ENCODE measurements at regions not wholly inside any gene's neighbourhood (a gene's known extent, or its start where the extent isn't known, plus 50 kb on each side); places are given as distances from the start of the nearest gene placed in this dataset.

GRCh38 chr10:2919016-2919415 is 148.3 kb upstream of the PFKP start:
- no peak for DNase-seq (ENCODE audit: low read depth)
- no peak for TF ChIP-seq CTCF (IDR thresholded peaks at IDR 0.05; ENCODE audit: insufficient read depth, low read depth, low read length, missing control alignments)
- no peak overlapping the region for H3K4me3 ChIP-seq (ENCODE audit: low read length)

GRCh38 chr10:2918489-2918888 is 148.9 kb upstream of the PFKP start:
- DNase-seq (ENCODE audit: low read depth): no peak
- H3K4me3 ChIP-seq (ENCODE audit: low read length): no peak overlapping the region
- TF ChIP-seq CTCF (IDR thresholded peaks at IDR 0.05; ENCODE audit: insufficient read depth, low read depth, low read length, missing control alignments): no peak

- TF ChIP-seq CTCF (IDR thresholded peaks at IDR 0.05; ENCODE audit: insufficient read depth, low read depth, low read length, missing control alignments): no peak
- DNase-seq (ENCODE audit: low read depth): no peak
Measured at GRCh38 chr10:2917926-2918325, 149.4 kb upstream of the PFKP start.

GRCh38 chr10:2915412-2915811 is 151.9 kb upstream of the PFKP start:
- no peak for TF ChIP-seq CTCF (IDR thresholded peaks at IDR 0.05; ENCODE audit: insufficient read depth, low read depth, low read length, missing control alignments)
- DNase-seq (ENCODE audit: low read depth): no peak

More at GRCh38 chr10:2917926-2918325, 149.4 kb upstream of the PFKP start:
- H3K4me3 ChIP-seq (ENCODE audit: low read length): no peak overlapping the region

GRCh38 chr10:2914741-2915140 is 152.6 kb upstream of the PFKP start:
- TF ChIP-seq CTCF (IDR thresholded peaks at IDR 0.05; ENCODE audit: insufficient read depth, low read depth, low read length, missing control alignments): no peak
- no peak overlapping the region for H3K4me3 ChIP-seq (ENCODE audit: low read length)
- no peak for DNase-seq (ENCODE audit: low read depth)

More at GRCh38 chr10:2915412-2915811, 151.9 kb upstream of the PFKP start:
- no peak overlapping the region for H3K4me3 ChIP-seq (ENCODE audit: low read length)

- no peak for DNase-seq (ENCODE audit: low read depth)
- H3K4me3 ChIP-seq (ENCODE audit: low read length): no peak overlapping the region
- no peak for TF ChIP-seq CTCF (IDR thresholded peaks at IDR 0.05; ENCODE audit: insufficient read depth, low read depth, low read length, missing control alignments)
Measured at GRCh38 chr10:2913474-2913873, 153.9 kb upstream of the PFKP start.

- no peak for DNase-seq (ENCODE audit: low read depth)
- H3K4me3 ChIP-seq (ENCODE audit: low read length): no peak overlapping the region
- TF ChIP-seq CTCF (IDR thresholded peaks at IDR 0.05; ENCODE audit: insufficient read depth, low read depth, low read length, missing control alignments): no peak
Measured at GRCh38 chr10:2910656-2911055, 156.7 kb upstream of the PFKP start.

All from epithelial cell of esophagus (primary cell).